Mesodermal cell (in vitro differentiated cells): ENCODE measurements at regions not wholly inside any gene's neighbourhood (a gene's known extent, or its start where the extent isn't known, plus 50 kb on each side); places are given as distances from the start of the nearest gene placed in this dataset.

Source experiments
- H3K27ac ChIP-seq: 2 replicates; pipeline ENCODE4 v1.7.0; 2013; ENCODE audit warnings: mild to moderate bottlenecking, low read depth, low read length, moderate library complexity; ENCODE audit not compliant: severe bottlenecking
- H3K36me3 ChIP-seq: 2 replicates; pipeline ENCODE4 v1.7.1; 2013; ENCODE audit warnings: mild to moderate bottlenecking, low read length, moderate library complexity; ENCODE audit not compliant: control insufficient read depth, insufficient read depth
- H3K4me1 ChIP-seq: one replicate; pipeline ENCODE4 v1.7.1; 2013; ENCODE audit warnings: mild to moderate bottlenecking, low read length; ENCODE audit not compliant: insufficient read depth, control insufficient read depth, poor library complexity, severe bottlenecking
- H3K4me3 ChIP-seq: 2 replicates; pipeline ENCODE4 v1.7.0; 2013; ENCODE audit warnings: low read length, control low read depth, mild to moderate bottlenecking; ENCODE audit not compliant: insufficient read depth, poor library complexity, severe bottlenecking; ENCODE audit errors: extremely low read depth
- H3K9me3 ChIP-seq: 2 replicates; pipeline ENCODE4 v1.7.1; 2013; ENCODE audit warnings: mild to moderate bottlenecking, low read length, moderate library complexity; ENCODE audit not compliant: control insufficient read depth
- WGBS, 2 experiments: methylation state at CpG; one replicate each; pipeline ENCODE4 v1.1.5; 2013; ENCODE audit warnings: missing lambda C conversion rate in 2 of 2; ENCODE audit not compliant: insufficient coverage in 2 of 2; 5-methylcytosine and 5-hydroxymethylcytosine counted together

DNA sequence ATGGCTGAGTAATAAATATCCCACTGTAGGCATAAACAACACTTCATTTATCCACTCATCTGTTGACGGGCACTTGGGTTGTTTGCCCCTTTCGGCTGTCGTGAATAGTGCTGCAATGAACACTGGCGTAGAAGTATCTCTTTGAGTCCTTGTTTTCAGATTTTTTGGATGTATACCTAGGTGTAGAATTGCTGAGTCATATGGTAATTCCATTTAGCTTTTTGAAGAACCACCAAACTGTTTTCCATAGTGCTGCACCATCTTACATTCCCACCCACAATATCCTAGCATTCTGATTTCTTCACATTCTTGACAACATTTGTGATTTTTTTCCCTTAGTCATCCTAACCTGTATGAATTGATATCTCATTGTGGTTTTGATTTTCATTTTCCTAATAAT is 109.0 kb downstream of the NXNL2 start:
- 75% methylated on average over 2 of the region's 4 CpGs; no CpG with 5 or more reads in 1 of the 2 experiments for WGBS, 2 experiments
- peaks cover 5% of the 10 kb centered on the region for H3K9me3 ChIP-seq
- no peak overlapping the region for H3K27ac ChIP-seq
- no peaks in the 10 kb centered on the region for H3K36me3 ChIP-seq
- H3K4me3 ChIP-seq, result no peak overlapping the region
- H3K4me1 ChIP-seq, result no peaks in the 10 kb centered on the region

DNA sequence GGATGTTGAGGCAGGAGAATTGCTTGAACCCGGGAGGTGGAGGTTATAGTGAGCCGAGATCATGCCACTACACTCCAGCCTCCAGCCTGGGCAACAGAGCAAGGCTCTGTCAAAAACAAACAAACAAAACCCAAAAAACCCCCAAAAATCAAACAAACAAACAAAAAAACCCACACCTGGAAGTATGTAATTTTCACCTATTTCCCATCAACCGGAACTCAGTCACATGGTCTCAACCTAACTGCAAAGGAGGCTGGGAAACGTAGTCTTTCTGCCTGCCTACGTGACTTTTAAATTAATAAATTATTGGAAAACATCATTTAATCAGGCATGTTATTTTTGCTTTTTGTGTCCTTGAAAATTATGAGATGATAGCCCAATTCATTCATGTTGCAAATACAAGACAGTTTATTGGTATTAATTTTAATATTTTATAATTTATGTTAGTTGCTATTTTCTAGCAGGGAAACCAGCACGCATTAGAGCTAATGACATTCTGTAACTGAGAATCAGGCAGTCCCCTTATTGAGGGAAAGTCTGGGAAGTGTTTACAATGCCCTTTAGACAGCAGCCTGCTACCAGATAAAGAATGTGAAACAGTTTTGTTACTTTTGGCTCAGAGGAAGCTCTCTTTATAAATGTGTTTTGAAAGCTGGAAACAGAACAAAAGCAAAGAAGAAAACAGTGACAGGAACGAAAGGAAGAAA is 110.3 kb downstream of the NXNL2 start:
- Histone ChIP-seq H3K36me3 (no peaks in the 10 kb centered on the region), H3K27ac (no peak overlapping the region), H3K4me1 (no peaks in the 10 kb centered on the region), H3K9me3 (peaks cover 5% of the 10 kb centered on the region), H3K4me3 (no peak overlapping the region)
- 89 to 94% methylated on average over 2 to 4 of the region's 7 CpGs for WGBS, 2 experiments

GRCh38 chr9:88645879-88646199 is 110.9 kb downstream of the NXNL2 start:
- H3K4me1 ChIP-seq, result no peaks in the 10 kb centered on the region
- 91 to 98% methylated on average over 6 of the region's 10 CpGs for WGBS, 2 experiments
- no peak overlapping the region for H3K4me3 ChIP-seq
- H3K27ac ChIP-seq, result no peak overlapping the region
- peaks cover 5% of the 10 kb centered on the region for H3K9me3 ChIP-seq
- H3K36me3 ChIP-seq, result no peaks in the 10 kb centered on the region

DNA sequence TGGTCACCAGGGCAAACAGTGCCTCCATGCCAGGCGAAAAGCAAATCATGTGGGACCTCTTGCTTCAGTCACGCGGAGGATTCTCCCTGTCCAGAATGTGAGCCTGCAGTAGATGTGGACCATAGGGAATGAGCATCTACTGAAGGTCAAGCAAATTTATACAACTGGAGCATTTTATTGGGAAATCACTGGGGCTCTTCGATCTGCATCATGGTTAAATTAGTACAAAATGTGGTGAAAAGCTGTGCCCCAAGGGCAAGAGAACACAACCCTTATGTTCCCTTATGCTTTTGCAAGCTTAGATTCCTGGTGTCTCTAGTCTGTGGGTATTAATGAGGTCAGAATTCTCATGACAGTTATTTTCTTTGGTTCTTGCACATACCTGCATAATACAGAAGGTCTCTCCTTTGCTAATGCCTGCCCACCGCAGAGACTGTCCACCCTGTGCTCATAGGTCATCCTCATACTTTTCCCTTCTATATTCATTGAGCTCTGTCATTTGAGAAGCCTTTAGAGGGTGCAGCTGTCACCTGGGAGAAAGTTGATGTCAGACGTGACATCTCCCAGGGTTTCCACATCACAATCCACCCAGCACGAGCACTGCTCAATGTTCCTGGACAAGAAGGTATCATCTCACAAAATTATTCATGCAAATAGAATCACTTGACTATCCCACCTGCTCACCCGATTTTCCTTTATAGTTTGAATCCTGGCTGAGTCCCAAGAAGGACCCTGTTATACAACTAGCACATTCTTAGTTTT is 111.7 kb downstream of the NXNL2 start:
- H3K36me3 ChIP-seq, result no peaks in the 10 kb centered on the region
- no peak overlapping the region for H3K27ac ChIP-seq
- WGBS, 2 experiments, result 87 to 88% methylated on average over 6 of the region's 8 CpGs
- H3K9me3 ChIP-seq, result peaks cover 5% of the 10 kb centered on the region
- H3K4me3 ChIP-seq, result no peak overlapping the region
- no peaks in the 10 kb centered on the region for H3K4me1 ChIP-seq

DNA sequence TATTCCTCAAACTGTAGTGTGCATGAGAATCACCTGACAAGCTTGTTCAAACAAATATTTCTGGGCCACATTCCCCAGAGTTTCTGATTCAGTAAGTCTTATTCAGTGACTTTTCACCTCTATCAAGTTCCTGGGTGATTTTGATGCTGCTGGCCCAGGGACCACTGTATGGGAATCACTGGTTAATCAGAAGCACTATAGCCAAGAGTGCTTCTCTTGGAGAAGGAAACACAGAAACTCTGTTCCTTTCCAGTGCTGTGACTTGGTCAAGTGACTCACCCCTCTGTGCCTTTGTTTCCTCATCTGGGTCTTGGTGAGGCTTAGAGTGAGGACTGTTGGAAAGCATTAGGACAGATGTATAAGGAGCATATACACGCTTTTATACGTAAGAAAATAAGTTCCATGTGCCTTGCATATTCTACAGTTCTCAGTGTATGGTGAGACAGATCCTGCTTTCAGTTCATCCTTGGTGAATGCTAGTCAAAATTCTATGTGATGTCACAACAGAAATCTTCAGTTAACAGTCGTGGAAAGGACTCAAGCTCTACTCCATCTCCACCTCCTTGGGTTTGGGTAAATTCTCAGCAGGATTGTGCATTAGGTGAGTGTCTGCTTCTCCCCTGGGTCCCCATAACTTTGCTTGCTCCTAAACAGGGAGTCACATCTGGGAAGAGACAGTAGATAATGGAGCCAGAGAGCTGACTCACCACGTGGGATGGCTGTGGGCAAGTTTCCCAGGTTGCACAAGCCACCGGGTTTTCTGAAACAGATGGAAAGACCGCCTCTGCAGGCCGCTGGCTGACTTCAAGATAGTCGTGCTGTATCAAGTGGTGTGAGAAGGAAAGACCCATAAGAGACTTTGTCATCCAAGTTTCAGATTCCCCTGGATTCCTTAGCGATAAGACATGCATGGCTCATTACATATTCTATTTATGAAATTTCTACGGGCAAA is 117.0 kb downstream of the NXNL2 start:
- Histone ChIP-seq H3K27ac (no peak overlapping the region), H3K36me3 (no peaks in the 10 kb centered on the region), H3K4me1 (no peaks in the 10 kb centered on the region), H3K9me3 (no peaks in the 10 kb centered on the region), H3K4me3 (no peak overlapping the region)
- WGBS, 2 experiments, result 82 to 85% methylated on average over 7 to 8 of the region's 10 CpGs

DNA sequence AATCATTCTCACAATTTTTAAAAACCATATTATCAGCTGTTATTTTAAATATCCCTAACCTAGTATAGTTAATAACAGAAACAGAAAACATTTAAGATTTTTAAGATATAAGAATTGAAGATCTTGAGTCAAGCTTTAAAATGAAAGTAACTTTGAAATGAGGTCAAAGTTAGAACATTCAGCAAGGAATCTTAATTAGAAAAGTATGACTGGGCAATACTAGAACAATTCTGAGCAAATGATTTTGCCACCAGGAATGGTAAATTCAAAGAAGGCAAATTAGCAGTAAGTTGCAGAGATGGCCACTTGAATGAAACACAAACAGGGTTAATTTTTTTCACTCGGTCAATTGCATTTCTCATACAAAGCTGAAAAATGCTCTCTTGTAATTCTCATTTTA is 117.9 kb downstream of the NXNL2 start:
- H3K27ac ChIP-seq, result no peak overlapping the region
- no peaks in the 10 kb centered on the region for H3K9me3 ChIP-seq
- no peaks in the 10 kb centered on the region for H3K36me3 ChIP-seq
- H3K4me3 ChIP-seq, result no peak overlapping the region
- 100% methylated on average over 1 of the region's 1 CpG; no CpG with 5 or more reads in 1 of the 2 experiments for WGBS, 2 experiments
- no peaks in the 10 kb centered on the region for H3K4me1 ChIP-seq

DNA sequence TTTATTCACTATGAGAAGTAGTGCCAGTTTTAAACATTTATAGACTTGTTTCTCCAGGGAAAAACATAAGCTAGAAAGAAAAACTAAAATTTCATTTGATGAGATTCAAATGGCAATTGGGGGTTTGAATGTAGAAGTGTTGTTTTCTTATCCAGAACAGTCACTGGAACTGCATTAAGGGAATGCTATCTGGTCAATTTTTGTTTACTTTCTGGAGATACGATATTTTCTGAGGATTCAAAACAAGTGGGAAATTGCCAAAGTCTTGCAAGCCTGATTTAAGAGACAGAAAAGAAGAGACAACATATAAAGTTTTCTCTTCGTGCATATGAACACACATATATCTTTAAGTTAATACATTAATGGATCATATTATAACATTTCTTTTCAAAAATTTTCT is 118.4 kb downstream of the NXNL2 start:
- Histone ChIP-seq H3K27ac (no peak overlapping the region), H3K9me3 (no peaks in the 10 kb centered on the region), H3K4me1 (no peaks in the 10 kb centered on the region), H3K36me3 (no peaks in the 10 kb centered on the region), H3K4me3 (no peak overlapping the region)
- no CpG with 5 or more reads among the region's 2 CpGs for WGBS, 2 experiments

DNA sequence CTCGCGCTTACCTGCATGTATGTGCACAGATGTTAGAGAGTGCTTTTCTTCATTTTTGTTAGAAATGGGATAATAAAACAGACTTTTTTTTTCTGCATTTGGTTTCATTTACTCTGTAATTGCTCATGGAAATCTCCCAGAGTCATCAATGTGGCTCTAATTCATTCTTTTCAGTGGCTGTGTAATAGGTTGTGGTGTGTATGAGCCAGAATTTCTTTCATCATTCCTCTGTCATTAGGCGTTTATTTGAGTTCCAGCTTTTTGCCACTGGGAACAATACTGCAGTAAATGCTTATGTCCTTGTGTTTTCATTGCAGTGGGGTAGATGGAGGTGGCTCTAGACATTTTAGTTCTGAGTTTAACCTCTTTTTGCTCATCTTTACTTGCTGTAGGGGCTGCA is 118.9 kb downstream of the NXNL2 start:
- WGBS, 2 experiments, result 90% methylated on average over 2 of the region's 3 CpGs; no CpG with 5 or more reads in 1 of the 2 experiments
- Histone ChIP-seq H3K36me3 (no peaks in the 10 kb centered on the region), H3K4me1 (no peaks in the 10 kb centered on the region), H3K9me3 (no peaks in the 10 kb centered on the region), H3K4me3 (no peak overlapping the region), H3K27ac (no peak overlapping the region)

DNA sequence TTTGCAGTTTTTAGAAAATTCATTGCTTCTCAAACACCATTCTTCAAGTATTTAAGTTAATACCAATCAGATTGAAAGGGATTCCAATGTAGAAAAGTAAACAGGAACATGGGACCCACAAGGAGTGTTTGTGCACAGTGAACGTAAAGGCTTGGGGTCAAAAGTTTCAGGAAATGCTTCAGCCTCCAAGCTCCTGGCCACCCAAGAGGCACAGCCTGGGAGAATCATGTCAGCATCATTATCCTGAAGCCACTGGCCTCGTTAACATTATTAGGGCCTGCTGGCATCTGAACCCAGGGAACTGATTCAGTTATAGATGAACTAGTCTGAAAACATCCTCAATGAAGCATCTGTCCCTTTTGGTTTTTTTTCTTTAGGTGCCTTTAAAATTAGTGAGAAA is 122.9 kb downstream of the NXNL2 start:
- H3K27ac ChIP-seq, result no peak overlapping the region
- no peaks in the 10 kb centered on the region for H3K36me3 ChIP-seq
- 74 to 82% methylated on average over 2 of the region's 2 CpGs for WGBS, 2 experiments
- H3K9me3 ChIP-seq, result no peaks in the 10 kb centered on the region
- H3K4me1 ChIP-seq, result no peaks in the 10 kb centered on the region
- no peak overlapping the region for H3K4me3 ChIP-seq

- Histone ChIP-seq H3K4me3 (no peak overlapping the region), H3K9me3 (no peaks in the 10 kb centered on the region), H3K4me1 (no peaks in the 10 kb centered on the region), H3K36me3 (no peaks in the 10 kb centered on the region), H3K27ac (no peak overlapping the region)
- 79 to 91% methylated on average over 4 to 5 of the region's 7 CpGs for WGBS, 2 experiments
Observed at GRCh38 chr9:88658311-88658822, 123.4 kb downstream of the NXNL2 start.
